HG03108 (cell line): ENCODE measurements at regions not wholly inside any gene's neighbourhood (a gene's known extent, or its start where the extent isn't known, plus 50 kb on each side); places are given as distances from the start of the nearest gene placed in this dataset.
A peak's percentile ranks its signal among the peaks of the same experiment; 100 is the strongest.

Source experiments
- ATAC-seq: cut with Tn5 transposase; IDR thresholded peaks from one replicate; pipeline ENCODE4 v1.9.1; 2021; ENCODE audit warnings: moderate library complexity; ENCODE audit not compliant: unreplicated experiment

DNA sequence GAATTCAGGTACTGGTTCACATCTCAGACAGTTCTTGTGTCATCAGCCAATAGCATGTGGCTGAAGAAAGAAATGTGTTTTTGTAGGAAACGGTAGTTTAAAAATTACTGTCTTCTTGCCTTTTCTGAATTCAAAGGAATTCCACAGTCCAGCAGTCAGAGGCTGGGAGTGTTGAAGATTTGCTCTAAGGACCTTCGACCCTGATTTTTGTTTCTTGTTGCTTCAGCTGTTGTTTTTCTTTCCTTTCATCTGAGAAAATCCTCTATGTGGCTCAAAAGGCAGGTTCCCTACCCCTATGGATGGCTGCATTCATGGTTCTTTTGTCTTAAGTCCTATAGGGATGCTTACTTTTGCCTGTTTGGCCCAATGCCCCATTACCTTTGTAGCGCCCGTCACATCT lies 304.9 kb downstream of the TMEM167A start:
- ATAC-seq, result no peak

DNA sequence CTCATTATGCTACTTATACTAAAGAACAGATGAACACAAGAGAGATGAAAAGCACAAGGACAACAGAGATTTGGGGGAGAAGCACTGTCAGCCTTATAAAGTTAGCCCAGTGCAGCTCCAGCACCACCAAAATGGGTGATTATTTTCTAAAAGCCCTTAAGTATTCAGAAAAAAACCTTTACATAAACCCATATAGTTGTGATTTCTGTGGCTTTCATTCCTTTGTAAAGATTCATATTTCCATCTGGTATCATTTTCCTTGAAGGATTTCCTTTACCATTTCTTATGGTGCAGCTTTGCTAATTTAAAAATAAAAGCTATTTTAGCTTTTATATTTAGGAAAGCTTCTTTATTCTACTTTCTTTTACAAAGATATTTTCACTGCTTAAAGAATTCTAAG lies 311.0 kb downstream of the TMEM167A start:
- no peak for ATAC-seq

DNA sequence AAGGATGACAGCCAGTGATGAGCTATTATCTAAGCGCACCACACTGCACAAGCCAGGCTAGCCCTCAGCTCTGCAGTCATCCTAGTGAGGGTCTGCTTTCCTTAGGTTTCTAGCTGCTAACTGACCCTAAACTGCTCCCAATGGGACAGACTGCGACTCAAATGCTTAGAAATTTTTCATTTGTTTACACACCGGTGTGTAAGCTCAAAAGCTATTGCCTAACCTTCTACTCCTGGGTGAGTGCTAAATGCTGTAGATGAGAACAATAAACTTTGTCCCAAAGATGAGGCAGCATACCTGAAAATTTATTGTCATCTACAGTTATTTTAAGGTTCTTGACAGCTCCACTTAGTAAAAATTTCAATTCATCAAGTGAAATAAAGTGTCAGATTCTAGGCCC lies 311.4 kb downstream of the TMEM167A start:
- ATAC-seq, result no peak

DNA sequence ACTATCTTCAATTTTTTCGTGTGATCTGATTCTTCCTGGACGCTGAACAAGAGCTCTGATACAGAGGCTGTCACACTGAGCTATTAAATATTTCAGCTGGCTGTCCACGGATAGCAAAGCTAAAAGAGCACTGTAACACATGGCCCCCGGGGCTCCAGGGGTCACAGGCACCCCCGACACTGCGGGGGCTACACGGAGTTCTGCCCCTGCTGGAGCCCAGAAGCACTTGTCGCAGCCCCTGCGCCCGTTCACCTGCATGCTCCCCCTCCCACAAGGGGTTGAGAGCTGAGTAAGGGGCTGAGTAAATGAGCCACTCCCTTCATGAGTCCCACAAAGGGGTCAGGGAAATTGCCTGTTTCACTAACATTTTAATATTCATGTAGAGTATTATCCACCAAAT lies 316.3 kb downstream of the TMEM167A start:
- no peak for ATAC-seq

DNA sequence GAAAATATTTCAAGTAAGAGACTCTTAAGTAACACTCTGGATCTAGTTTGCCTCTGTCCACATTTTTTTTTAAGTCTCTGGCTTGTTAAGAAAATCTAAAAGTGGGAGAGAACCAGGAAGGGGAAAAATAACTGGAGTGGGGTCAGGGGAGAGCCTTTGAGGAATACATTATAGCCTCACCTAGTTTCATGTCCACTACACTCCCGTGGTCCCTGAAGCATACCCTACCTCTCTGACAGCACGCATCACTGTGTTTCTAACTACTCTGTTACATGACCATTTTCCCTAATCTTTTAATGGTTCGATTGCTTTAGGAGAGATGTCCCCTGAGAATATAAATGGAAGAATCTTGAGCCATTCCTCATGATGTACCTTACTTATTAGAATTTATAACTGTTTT lies 318.3 kb downstream of the TMEM167A start:
- no peak for ATAC-seq

DNA sequence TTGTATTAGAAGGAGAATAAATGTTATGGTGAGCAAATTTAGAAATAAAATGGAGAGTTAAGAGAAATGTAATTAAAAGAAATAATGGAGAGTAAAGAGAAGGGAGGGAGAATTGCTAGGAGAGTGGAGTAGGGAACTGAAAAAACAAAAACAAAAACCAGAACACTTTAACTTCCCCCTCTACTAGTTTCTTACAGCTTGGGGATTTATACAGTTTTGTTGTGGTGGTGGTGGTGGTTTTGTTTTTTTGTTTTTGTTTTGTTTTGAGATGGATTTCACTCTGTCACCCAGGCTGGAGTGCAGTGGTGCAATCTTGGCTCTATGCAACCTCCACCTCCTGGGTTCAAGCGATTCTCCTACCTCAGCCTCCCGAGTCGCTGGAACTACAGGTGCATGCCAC lies 322.4 kb downstream of the TMEM167A start:
- peak; percentile 86 for ATAC-seq

DNA sequence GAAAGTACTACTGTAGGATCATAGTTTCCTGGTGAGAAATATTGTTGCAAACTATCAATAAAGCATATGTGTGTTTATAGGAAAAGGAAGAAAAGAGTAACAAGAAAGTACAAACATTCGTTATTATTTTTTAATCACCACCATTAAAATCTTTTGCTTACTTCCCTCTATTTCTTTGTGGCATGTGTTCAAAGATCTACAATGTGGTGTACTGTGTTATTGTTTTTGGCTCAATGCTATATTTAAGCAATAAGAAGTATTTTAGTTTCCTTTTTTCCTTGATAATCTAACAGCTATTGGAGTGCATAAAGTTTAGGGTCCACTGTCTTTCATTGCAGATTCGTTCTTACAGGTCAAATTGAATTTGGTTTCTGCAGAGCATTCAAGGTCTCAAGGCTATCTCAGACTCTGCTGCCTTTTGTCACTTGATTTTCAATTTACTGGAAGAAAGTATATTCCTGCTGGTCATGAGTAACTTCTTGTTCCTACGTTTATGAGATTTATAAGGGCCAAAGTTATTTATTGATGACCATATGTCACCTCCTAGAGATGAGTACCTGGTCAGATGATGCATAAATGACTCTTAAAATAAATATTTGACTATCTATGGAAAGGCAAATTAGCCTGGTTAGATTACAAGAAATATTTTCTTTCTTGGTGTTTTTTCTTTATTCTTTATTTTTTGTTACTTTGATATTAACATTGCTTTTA lies 323.0 kb downstream of the TMEM167A start:
- no peak for ATAC-seq

DNA sequence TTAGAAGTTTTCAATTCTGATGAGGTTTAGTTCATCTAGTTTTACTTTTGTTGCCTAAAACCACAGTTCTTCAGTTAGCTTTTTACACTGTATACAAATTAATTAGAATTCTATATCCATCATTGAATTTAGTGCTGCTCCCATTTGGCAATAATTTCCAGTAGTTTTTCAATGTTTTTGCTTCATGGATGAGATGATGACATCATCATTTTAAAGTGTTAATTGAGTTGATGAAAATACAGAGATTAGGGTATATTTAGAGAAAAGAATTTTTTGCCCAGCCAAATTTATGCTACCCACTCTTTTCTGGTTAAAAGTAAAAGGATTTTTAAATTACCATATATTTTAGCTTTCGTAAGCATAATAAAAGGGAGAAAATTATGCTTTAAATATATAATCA lies 323.8 kb downstream of the TMEM167A start:
- ATAC-seq, result no peak

DNA sequence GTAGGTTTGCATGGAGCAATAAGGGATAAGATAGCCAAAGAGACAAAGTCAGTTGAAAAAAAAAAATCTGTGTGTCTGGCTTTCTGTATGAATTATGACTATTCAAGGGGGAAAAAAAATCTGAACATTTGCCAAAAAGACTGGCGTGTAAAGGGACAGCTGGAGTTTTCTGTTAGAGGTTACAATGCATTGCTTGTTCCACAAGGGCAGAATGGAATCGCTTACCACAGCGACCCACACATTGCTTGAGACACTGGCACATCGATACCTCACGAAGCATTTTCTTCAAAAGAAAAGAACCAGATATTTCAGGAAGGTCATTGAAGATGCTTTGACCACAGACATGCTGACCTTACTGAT lies 327.8 kb downstream of the TMEM167A start:
- no peak for ATAC-seq

DNA sequence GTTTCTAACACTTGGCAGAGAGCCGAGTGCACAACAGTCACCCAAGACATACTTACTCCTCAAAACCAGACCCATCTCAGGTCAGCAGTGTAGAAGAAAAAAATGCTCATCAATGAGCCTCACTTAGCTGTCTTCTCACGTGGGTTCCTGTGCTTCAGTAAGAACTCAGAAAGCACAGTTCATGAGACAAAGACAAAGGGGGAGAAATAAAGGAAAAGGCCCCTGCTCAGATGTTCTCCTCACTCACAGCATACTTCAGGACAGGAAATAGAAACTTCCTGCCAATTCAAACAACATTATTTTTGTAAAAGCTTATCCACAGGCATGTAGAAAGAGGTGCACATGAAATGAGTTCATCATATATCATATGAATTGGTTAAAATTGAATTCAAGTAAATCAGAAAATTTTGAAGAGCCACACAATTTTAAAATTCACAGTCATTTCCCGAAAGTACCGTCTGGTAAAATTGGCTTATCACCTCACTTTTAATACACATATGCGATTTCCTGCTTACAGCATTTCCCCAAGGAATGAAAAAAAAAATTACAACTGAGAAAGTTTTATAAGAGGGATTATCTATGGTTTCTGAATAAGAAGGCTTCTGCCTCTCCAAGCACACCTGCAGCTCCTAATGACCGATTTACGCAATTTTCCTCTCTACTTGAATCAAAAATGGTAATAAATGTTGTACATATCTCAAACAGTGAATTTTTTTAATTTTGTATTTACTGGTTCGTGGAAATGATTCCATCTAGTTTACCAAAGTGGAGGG lies 328.3 kb downstream of the TMEM167A start:
- ATAC-seq, result no peak

DNA sequence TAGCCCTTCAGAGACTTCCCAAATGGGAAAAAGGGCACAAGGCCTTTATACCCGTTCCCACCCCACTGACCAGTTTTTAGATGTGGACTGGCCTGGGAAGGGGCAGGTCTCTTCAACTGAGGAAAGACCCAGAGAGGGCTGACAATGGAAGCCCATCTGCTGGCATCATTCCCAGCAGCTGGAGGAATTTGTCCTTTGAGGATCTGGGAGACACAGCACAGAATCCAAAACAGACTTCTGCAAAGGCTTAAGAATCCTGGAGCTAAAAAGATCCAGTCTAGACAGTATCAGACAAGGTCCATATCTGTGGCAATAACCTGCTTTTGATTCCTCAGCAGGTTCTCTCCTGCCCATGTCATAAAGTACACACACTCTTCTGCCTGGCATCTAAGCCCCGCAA lies 329.2 kb downstream of the TMEM167A start:
- no peak for ATAC-seq

DNA sequence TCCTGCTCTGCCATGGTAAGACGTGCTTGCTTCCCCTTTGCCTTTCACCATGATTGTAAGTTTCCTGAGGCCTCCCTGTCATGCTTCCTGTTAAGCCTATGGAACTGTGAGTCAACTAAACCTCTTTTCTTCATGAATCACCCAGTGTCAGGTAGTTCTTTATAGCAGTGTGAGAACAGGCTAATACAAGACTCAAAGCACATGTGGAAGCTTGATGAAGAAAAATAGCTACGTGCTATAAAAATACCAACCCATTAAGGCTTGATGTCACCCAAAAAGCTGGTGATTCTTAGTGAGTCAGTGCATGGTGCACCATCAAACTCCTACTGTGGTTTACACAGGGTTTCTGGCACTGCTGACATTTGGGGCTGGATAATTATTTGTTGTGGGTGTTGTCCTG lies 332.2 kb downstream of the TMEM167A start:
- no peak for ATAC-seq

DNA sequence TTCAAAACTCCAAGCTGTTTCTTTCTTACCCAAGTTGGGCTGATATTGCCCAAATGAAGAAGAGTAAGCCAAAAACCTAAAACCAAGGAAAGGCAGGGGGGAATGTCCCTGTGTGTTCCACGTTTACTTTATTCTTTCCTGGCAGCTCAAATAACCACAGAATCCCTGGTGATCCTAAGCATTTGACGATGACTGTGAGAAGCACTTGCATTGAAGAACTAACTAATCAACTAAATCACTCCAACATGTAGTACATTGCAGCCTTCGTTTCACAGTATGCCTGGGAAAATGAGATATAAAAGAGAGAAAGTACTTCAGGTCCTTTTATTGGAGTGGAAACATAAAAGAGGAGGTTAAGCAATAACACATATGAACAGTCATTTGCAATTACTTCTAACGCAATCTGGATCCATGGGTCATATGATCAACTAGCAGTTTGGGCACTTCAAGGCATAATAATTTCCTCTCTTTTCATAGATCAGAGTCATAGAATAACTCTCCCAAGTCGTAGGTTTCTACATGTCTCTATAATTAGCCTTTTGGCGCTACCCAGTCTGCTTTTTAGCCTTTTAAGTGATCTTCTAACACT lies 338.4 kb downstream of the TMEM167A start:
- no peak for ATAC-seq

DNA sequence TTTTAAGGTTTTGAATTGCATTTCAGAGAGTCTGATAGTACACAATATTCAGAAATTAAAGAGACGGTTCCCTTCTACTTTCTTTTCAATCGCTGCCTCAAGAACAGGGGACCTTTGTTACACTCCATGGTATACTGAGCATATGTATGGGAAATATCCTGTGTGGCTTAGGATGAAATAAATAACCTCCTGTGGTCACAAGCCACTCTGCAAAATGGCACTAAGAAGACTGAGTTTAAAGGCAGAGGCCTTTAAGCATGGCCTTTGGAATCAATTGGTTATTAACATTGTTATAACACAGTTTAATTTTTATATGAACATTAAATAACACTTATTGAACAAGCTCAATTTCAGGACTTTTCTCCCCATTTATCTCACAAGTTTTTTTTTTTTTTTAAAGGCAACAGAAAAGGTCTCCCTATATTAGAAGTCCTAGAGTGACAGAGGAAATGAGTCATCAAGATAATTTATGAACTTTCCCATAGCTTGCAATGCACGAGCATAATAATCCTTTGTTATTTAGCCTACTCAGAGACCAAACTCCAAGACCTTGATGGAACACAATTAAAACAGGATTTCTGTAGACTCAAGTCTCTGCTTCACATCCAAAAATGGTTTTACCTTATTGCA lies 341.9 kb downstream of the TMEM167A start:
- ATAC-seq, result no peak

DNA sequence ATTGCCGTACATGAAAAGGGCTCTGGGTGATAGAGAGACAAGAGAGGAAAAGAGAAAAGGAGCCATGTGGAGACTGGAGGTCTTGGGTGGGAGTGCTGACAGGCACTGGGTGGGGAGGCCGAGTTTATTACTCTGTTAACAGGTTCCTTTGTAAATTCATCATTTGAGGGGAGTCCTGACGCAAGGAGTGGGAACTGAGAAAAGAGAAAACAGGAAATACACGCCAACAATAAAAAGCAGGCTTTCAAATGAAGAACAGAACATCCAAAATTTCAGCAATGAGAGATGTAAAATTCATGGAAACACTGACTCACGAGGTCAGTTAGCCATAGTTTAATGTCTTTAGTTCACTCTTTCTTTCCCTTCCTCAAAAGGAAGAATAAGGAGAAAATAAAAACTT lies 342.8 kb downstream of the TMEM167A start:
- no peak for ATAC-seq

DNA sequence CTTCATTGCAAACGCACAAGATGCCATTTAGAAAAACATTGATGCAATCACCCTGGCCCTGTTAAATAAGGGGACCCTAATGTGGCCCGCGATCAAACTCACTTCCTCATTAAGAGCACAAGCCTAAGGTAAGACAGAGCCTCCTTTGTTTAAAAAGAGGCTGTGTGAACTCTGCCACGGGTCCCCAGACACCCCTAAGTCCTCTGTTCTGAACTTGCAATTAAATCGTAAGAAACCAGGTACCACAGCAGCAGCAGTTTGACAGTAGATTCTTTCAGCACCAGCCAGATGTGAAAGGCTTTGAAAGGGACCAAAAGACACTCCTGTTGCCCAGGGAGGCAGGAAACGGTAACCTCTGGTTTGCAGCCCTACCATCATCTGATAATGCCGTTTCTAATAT lies 346.3 kb downstream of the TMEM167A start:
- no peak for ATAC-seq

DNA sequence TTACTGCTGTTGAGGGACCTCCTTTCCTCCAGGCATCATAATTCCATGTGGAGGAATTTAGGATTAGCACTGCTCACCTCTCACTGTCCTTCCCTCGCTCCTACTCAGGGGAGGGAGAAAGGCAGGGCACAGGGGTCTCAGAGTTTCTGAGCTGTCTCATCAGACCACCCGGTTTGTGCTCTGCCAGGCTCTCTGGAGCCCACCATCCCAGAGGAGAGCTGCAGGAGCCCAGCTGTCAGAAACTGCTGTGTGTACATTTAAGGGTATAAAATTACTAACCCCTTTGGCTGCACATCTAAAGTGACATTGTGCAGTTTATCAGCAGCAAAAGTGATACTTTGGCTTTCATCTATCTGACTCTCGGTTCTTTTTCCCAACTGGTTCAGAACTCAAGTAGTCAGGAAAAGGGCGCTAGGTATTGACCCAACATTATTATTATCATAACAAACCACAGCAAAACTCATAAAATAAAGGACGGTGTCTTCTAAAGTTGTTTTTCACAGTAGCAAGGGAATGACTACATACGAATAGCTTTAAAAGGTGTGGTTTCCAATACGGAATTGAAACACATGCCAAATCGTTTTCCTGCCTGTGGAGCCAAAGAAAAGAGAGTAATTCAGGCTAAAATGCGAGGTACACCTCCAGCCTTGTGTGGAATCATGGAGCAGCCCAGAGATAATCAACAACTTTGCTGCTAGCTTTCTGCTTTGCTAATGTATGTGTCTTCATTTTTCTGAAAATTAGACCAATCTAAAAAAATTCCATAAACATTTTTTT lies 348.1 kb downstream of the TMEM167A start:
- ATAC-seq, result no peak

DNA sequence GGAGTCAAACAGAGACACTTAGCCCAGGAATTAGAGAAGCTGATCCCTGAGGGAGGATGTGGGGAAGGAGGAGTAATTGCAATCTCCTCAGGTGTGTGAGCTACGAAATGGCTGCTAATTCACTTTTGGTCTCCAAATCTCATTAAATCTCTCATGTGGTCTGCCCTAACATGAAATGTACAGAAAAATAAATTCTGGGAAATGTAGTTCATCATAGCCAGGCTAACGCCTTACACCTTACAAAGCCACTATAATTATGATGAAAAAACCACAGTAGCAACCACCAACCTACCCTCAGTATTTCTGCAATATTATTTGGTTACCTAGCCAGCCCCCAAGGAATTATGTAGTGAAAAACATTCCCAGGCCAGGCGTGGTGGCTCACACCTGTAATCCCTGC lies 354.0 kb downstream of the TMEM167A start:
- ATAC-seq, result no peak

DNA sequence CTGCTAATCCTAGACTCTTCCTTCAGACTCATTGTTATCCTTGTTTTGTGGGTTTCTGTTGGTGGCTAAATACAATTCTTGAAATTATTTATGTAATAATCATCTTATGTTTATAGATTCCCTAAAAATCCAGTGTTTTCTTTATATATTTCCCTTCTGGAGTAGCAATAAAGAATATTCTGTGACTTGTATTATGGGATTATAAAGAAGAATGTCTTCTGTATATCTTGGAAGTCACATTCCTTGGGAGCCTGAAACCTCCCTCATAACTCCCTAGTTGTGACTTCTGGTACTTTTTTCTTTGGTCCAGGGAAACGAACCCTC lies 356.1 kb downstream of the TMEM167A start:
- no peak for ATAC-seq

DNA sequence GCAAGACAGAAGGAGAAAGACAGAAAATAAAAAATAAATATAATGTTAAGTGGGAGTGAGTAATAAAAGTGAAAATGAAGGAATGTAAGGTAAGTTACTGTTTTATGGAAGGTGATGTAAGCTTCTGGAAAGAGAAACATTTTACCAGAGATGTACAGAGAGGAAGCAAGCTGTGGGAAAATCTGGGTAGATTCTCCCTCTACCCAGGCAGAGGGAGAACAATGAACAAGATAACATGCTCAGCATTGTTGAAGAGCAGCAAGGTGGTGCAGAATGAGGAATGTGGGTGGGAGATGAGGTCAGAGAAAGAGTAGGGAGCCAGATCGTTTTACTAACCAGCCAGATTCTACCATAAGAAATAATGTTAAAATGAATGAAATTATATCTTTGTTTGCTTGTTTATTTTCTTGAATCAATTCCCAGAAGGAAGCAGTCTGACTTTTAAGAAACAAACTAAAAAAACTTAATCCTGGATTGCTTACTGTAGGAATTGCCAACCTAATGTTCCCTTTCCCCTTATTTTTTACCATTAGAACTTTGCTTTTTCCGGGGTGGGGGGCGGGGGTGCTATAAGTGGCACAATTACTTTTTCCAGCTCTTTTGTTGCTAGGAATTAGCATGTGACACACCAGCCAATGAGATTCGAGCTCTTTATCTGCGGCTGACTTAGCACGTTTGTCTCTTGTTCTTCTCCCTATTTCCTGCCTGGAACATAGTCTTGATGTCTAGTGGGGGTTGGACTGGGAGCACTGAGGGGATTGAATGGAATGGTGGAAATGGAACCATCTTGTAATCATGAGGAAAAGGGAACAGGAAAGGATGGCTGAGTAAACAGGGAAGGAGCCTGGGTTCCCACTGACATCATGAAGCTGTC lies 356.7 kb downstream of the TMEM167A start:
- no peak for ATAC-seq
